Vagina (tissue), 2 donors: ENCODE measurements at regions not wholly inside any gene's neighbourhood (a gene's known extent, or its start where the extent isn't known, plus 50 kb on each side); places are given as distances from the start of the nearest gene placed in this dataset.

Experiments
- DNase-seq, 2 donors: peaks; one replicate each; pipeline ENCODE4 v3.0.0-alpha.2; 2017; ENCODE audit errors: extremely low spot score in 2 of 2
- H3K27ac ChIP-seq: fragments of 200-600 bp; sonication (generic); one replicate; pipeline ENCODE4 v1.5.1; 2019
- H3K27me3 ChIP-seq: fragments of 200-600 bp; sonication (generic); one replicate; pipeline ENCODE4 v1.5.1; 2019
- H3K36me3 ChIP-seq, 2 donors: fragments of 200-600 bp; sonication (generic); one replicate each; pipeline ENCODE4 v1.5.1; 2017 to 2019
- H3K4me1 ChIP-seq: fragments of 200-600 bp; sonication (generic); one replicate; pipeline ENCODE4 v1.5.1; 2019
- H3K4me3 ChIP-seq, 2 donors: fragments of 200-600 bp; sonication (generic); 1 replicate in 1 of 2; 2 replicates in 1 of 2; pipeline ENCODE4 v1.5.1; 2016 to 2019
- H3K9me3 ChIP-seq: fragments of 200-600 bp; sonication (generic); one replicate; pipeline ENCODE4 v1.5.1; 2019
- POLR2A ChIP-seq, 2 donors: fragments of 450-650 bp; IDR thresholded peaks; one replicate each; pipeline ENCODE4 v1.6.1; 2017; ENCODE audit warnings: antibody characterized with exemption in 2 of 2, mild to moderate bottlenecking in 2 of 2, moderate library complexity in 2 of 2
- POLR2AphosphoS5 ChIP-seq, 2 donors: sonication (generic); formaldehyde crosslinking; IDR thresholded peaks; one replicate each; pipeline ENCODE4 v1.9.0; 2017; ENCODE audit warnings: antibody characterized with exemption in 2 of 2, mild to moderate bottlenecking in 2 of 2, low read depth in 1 of 2; ENCODE audit not compliant: insufficient read depth in 1 of 2
- intact Hi-C: fragments of 100-400 bp; cut with DNase I; formaldehyde crosslinking; loops from one replicate; pipeline ENCODE4 v1.15.1; 2023
- TF ChIP-seq, protein P1 (sequence below), 3 experiments: fragments of 450-650 bp in 2 of 3; fragments of 200-600 bp in 1 of 3; sonication (generic) in 1 of 3; IDR thresholded peaks; one replicate each; pipeline ENCODE4 v1.5.1; 2017 to 2019; ENCODE audit warnings: antibody characterized with exemption in 3 of 3, mild to moderate bottlenecking in 2 of 3, moderate library complexity in 2 of 3

DNA sequence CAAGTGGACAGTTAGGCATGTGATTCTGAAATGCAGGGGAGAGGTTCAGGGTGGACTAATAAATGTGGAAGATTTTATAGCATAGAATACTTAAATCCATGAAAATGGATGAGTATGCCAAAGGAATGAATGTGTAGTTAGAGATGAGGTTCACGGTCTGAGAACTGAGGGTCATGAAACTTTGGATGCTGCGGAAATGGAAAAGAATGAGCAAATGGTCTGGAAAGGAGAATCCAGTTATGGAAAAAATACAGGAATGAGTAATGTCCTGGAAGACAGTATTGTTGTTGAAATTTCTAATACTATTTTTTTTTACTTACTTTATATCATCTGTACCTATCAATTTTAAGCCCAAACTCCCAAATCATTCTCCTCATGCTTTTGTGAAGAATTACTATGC lies 2369.4 kb downstream of the MAT2B start:
- no peaks in the 10 kb centered on the region for H3K9me3 ChIP-seq
- no peak overlapping the region for H3K27ac ChIP-seq
- intact Hi-C loops: no loop called here
- H3K27me3 ChIP-seq: no peaks in the 10 kb centered on the region
- H3K4me3 ChIP-seq: no peak overlapping the region
- no peak for DNase-seq
- TF ChIP-seq POLR2A (IDR thresholded peaks at IDR 0.05) (no peak), POLR2AphosphoS5 (IDR thresholded peaks at IDR 0.05; ENCODE audit: insufficient read depth in 1 of 2, low read depth in 1 of 2) (no peak)
- TF ChIP-seq, protein P1, sequence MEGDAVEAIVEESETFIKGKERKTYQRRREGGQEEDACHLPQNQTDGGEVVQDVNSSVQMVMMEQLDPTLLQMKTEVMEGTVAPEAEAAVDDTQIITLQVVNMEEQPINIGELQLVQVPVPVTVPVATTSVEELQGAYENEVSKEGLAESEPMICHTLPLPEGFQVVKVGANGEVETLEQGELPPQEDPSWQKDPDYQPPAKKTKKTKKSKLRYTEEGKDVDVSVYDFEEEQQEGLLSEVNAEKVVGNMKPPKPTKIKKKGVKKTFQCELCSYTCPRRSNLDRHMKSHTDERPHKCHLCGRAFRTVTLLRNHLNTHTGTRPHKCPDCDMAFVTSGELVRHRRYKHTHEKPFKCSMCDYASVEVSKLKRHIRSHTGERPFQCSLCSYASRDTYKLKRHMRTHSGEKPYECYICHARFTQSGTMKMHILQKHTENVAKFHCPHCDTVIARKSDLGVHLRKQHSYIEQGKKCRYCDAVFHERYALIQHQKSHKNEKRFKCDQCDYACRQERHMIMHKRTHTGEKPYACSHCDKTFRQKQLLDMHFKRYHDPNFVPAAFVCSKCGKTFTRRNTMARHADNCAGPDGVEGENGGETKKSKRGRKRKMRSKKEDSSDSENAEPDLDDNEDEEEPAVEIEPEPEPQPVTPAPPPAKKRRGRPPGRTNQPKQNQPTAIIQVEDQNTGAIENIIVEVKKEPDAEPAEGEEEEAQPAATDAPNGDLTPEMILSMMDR (IDR thresholded peaks at IDR 0.05): no peak
- no peaks in the 10 kb centered on the region for H3K36me3 ChIP-seq
- no peaks in the 10 kb centered on the region for H3K4me1 ChIP-seq

DNA sequence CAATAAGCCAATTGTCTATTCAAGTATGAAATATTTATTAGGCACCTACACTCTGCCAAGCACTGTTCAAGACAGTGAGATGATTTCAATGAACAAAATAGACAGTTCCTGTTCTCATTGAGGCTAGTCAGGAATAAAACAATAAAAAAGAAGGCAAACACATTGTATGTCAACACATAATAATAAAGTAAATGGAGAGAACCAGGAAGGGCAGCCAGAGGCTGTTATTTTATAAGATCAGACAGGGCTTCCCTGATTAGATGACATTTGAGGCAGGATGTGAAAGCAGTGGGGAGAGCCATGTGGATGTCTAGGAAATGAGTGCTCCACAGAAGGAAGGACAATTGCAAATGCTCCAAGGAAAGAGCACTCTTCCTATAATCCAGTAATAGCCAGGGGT lies 2371.1 kb downstream of the MAT2B start:
- no peaks in the 10 kb centered on the region for H3K4me1 ChIP-seq
- no peaks in the 10 kb centered on the region for H3K27me3 ChIP-seq
- no peak overlapping the region for H3K27ac ChIP-seq
- TF ChIP-seq POLR2A (IDR thresholded peaks at IDR 0.05): no peak
- no peak for TF ChIP-seq POLR2AphosphoS5 (IDR thresholded peaks at IDR 0.05; ENCODE audit: insufficient read depth in 1 of 2, low read depth in 1 of 2)
- TF ChIP-seq, protein P1 (IDR thresholded peaks at IDR 0.05): no peak
- DNase-seq: no peak
- no peaks in the 10 kb centered on the region for H3K36me3 ChIP-seq
- H3K4me3 ChIP-seq: no peak overlapping the region
- intact Hi-C loops: no loop called here
- H3K9me3 ChIP-seq: no peaks in the 10 kb centered on the region

DNA sequence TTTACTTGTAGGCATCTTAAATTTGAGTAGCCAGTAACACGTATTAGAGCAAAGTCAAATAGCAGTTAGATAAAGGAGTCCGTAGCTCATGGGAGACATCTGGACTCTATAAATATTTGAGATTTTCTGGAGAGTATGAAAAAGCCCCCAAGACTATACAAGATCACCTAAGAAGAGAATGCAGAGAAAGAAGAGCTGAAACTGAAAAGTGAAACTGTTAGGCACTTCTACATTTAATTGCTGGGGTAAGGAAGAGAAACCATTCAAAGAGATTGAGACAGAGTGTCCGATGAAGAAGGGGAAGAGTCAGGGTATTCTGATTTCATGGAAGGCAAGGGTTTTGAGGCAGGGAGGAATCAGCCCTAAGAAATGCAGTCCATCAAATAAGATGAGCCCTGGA lies 2372.1 kb downstream of the MAT2B start:
- Histone ChIP-seq H3K27me3 (no peaks in the 10 kb centered on the region), H3K36me3 (no peaks in the 10 kb centered on the region), H3K9me3 (no peaks in the 10 kb centered on the region), H3K27ac (no peak overlapping the region), H3K4me1 (no peaks in the 10 kb centered on the region), H3K4me3 (no peak overlapping the region)
- no peak for DNase-seq
- TF ChIP-seq, protein P1 (IDR thresholded peaks at IDR 0.05): no peak
- TF ChIP-seq POLR2AphosphoS5 (IDR thresholded peaks at IDR 0.05; ENCODE audit: insufficient read depth in 1 of 2, low read depth in 1 of 2): no peak
- TF ChIP-seq POLR2A (IDR thresholded peaks at IDR 0.05): no peak
- intact Hi-C loops: no loop called here

DNA sequence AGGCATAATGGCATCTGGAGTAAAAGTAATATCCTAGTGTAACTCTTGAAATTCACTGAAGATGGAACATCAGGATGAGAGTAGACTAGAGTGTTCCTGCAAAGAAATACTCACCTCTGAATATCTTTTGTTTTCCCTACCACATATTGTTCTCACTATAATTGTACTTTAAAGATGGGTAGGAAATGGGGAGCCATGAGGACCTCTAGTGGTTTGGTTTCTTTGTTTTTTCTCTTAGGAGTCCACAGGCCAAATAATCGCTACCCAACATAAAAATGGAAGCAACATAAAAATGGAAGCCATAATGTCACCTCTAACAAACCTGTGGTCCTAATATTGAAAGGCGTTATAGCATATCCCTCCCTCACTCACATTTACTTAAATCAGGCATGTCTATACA lies 2375.8 kb downstream of the MAT2B start:
- Histone ChIP-seq H3K4me3 (no peak overlapping the region), H3K27me3 (no peaks in the 10 kb centered on the region), H3K9me3 (no peaks in the 10 kb centered on the region), H3K36me3 (no peaks in the 10 kb centered on the region), H3K27ac (no peak overlapping the region), H3K4me1 (no peaks in the 10 kb centered on the region)
- intact Hi-C loops: no loop called here
- TF ChIP-seq POLR2A (IDR thresholded peaks at IDR 0.05): no peak
- no peak for TF ChIP-seq POLR2AphosphoS5 (IDR thresholded peaks at IDR 0.05; ENCODE audit: insufficient read depth in 1 of 2, low read depth in 1 of 2)
- DNase-seq: no peak

DNA sequence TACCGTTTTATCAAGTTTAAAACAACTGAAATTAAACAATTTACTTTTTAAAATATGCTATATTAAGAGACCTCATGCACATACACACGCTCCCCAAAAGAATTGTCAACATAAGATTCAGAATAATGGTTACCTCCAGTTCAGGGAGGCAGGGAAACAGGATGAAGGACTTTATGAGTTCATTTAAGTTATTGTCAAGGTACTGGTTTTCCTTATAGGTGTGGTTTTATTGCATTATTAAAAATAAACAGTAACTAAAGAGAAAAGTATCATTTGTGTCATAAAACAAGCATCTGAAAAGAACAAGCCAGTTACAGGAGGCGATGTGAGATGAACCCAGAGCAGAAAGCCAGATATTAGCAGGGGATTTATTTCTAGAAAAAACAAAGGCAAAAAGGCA lies 2376.7 kb downstream of the MAT2B start:
- TF ChIP-seq, protein P1 (IDR thresholded peaks at IDR 0.05): no peak
- TF ChIP-seq POLR2A (IDR thresholded peaks at IDR 0.05): no peak
- Histone ChIP-seq H3K27me3 (no peaks in the 10 kb centered on the region), H3K4me3 (no peak overlapping the region), H3K36me3 (no peaks in the 10 kb centered on the region), H3K27ac (no peak overlapping the region), H3K4me1 (no peaks in the 10 kb centered on the region), H3K9me3 (no peaks in the 10 kb centered on the region)
- DNase-seq: no peak
- intact Hi-C loops: no loop called here
